ENCODE measurements at regions not wholly inside any gene's neighbourhood (a gene's known extent, or its start where the extent isn't known, plus 50 kb on each side); places are given as distances from the start of the nearest gene placed in this dataset.
A peak's percentile ranks its signal among the peaks of the same experiment; 100 is the strongest.

DNA sequence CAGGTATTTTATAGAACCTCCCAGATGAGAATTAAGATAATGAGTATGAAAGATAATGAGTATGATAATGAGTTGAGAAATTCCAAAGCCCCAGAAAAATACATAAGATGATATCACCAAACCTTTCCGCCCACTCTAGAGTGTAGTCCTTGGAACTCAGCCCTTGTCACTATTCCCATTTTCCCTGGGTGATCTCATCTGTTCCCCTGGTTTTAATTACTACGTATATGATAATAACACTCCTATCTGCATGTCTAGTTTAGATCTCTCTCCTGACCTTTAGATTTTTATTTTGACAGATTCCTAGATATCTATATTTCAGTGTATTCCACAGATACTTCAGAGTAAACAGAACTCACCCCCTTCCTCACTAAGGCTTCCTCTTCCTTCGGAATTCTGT, 51.0 kb upstream of the ASIP start:
- Histone ChIP-seq H3K27me3 (replicated peaks in 2 of 5; ENCODE audit: control insufficient read depth in 4 of 5, insufficient read depth in 5 of 5, low read length in 4 of 5) (peaks cover 0 to 9% (median 3%) of the 10 kb centered on the region in 5 experiments), H3K4me3 (ENCODE audit: control insufficient read depth in 1 of 7, extremely low read depth in 1 of 7, insufficient read depth in 4 of 7, low read depth in 2 of 7, low read length in 6 of 7) (no peak overlapping the region), H3K9me3 (ENCODE audit: control extremely low read depth in 1 of 5, control insufficient read depth in 4 of 5, insufficient read depth in 2 of 5, low read depth in 1 of 5, low read length in 4 of 5) (no peaks in the 10 kb centered on the region), H3K36me3 (ENCODE audit: control insufficient read depth in 4 of 4, insufficient read depth in 4 of 4, low read length in 3 of 4) (no peaks in the 10 kb centered on the region), H3K4me1 (ENCODE audit: control extremely low read depth in 1 of 4, control insufficient read depth in 4 of 4, insufficient read depth in 4 of 4, low read length in 3 of 4) (no peaks in the 10 kb centered on the region), H3K27ac (ENCODE audit: insufficient read depth in 1 of 2, low read depth in 1 of 2, low read length in 2 of 2, poor library complexity in 1 of 2, severe bottlenecking in 2 of 2) (no peak overlapping the region)
- 50% methylated on average over 2 of the region's 3 CpGs for WGBS (ENCODE audit: insufficient coverage)
- DNase-seq = no peak
- CTCF ChIA-PET = interaction anchor here (0.6 to 2.6 kb wide), 13 partner anchors 11 to 577 kb away, joined by 3 to 10 read pairs (median 5); partner anchors contain the start of gene DYNLRB1
- POLR2A ChIA-PET = interaction anchor here (0.8 kb wide), 1 partner anchor 32 kb away, joined by 4 read pairs; no protein-coding TSS in a partner anchor

DNA sequence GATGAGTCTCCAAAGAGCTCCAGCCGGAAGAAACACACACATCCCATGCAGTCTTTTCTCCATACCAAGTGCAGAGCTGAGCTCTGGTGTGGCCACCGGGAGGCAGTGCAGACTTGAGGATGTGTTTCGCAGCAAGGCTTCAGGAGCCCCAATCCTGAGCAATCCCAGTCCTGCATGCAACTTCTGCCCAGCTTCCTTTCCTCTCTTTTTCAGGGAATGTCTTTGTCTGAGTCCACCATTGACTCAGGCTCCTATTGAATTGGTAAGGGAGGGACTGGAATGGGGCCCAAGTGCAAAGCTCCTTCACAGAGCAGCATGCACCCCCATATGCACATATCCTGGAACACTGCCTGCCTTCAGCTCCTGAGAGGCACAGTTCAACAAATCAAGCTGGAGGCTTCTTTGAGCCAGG, 50.5 kb upstream of the ASIP start:
- CTCF ChIA-PET = interaction anchor here (0.6 to 2.6 kb wide), 16 partner anchors 11 to 576 kb away, joined by 3 to 10 read pairs (median 4); partner anchors contain the start of gene DYNLRB1
- POLR2A ChIA-PET = interaction anchor here (0.6 to 0.8 kb wide), 2 partner anchors 31 to 83 kb away, joined by 3 to 4 read pairs; no protein-coding TSS in a partner anchor
- Histone ChIP-seq H3K27me3 (replicated peaks in 2 of 5; ENCODE audit: control insufficient read depth in 4 of 5, insufficient read depth in 5 of 5, low read length in 4 of 5) (peaks cover 0 to 9% (median 3%) of the 10 kb centered on the region in 5 experiments), H3K4me3 (ENCODE audit: control insufficient read depth in 1 of 7, extremely low read depth in 1 of 7, insufficient read depth in 4 of 7, low read depth in 2 of 7, low read length in 6 of 7) (no peak overlapping the region), H3K4me1 (ENCODE audit: control extremely low read depth in 1 of 4, control insufficient read depth in 4 of 4, insufficient read depth in 4 of 4, low read length in 3 of 4) (no peaks in the 10 kb centered on the region), H3K27ac (ENCODE audit: insufficient read depth in 1 of 2, low read depth in 1 of 2, low read length in 2 of 2, poor library complexity in 1 of 2, severe bottlenecking in 2 of 2) (no peak overlapping the region), H3K9me3 (ENCODE audit: control extremely low read depth in 1 of 5, control insufficient read depth in 4 of 5, insufficient read depth in 2 of 5, low read depth in 1 of 5, low read length in 4 of 5) (no peaks in the 10 kb centered on the region), H3K36me3 (ENCODE audit: control insufficient read depth in 4 of 4, insufficient read depth in 4 of 4, low read length in 3 of 4) (no peaks in the 10 kb centered on the region)
- peak; percentile 54 to 63 (median 56) for DNase-seq
- 17% methylated on average over 2 of the region's 3 CpGs for WGBS (ENCODE audit: insufficient coverage)

Data from common myeloid progenitor, CD34-positive (primary cell).